OCI-LY3 (cell line): ENCODE measurements at regions not wholly inside any gene's neighbourhood (a gene's known extent, or its start where the extent isn't known, plus 50 kb on each side); places are given as distances from the start of the nearest gene placed in this dataset.

ENCODE experiments used
- H2AFZ ChIP-seq: fragments of 200-600, 300-600 bp; shearing (Covaris generic); 2 replicates; pipeline ENCODE4 v1.6.0; 2014; ENCODE audit warnings: antibody characterized with exemption, low read depth, low read length
- H3K27ac ChIP-seq: fragments of 200-600, 300-600 bp; sonication (generic); 2 replicates; pipeline ENCODE4 v1.5.1; 2014; ENCODE audit warnings: mild to moderate bottlenecking, low read length, moderate library complexity, mixed read lengths
- H3K27me3 ChIP-seq: fragments of 200-600, 300-600 bp; sonication (generic); 2 replicates; pipeline ENCODE4 v1.6.1; 2014; ENCODE audit warnings: low read depth, low read length, mixed read lengths
- H3K36me3 ChIP-seq: fragments of 200-600, 300-600 bp; sonication (generic); replicated peaks from 2 replicates; pipeline ENCODE3; 2014; ENCODE audit warnings: low read depth, low read length, mixed read lengths
- H3K4me1 ChIP-seq: fragments of 300-600, 200-600 bp; sonication (generic); 2 replicates; pipeline ENCODE4 v1.6.1; 2014; ENCODE audit warnings: low read length, mixed read lengths
- H3K4me2 ChIP-seq: fragments of 200-600, 300-600 bp; sonication (generic); 2 replicates; pipeline ENCODE4 v1.6.1; 2014; ENCODE audit warnings: low read length, mixed read lengths
- H3K4me3 ChIP-seq: fragments of 300-600, 200-600 bp; sonication (generic); 2 replicates; pipeline ENCODE4 v1.5.1; 2014; ENCODE audit warnings: antibody characterized with exemption, mild to moderate bottlenecking, low read length, moderate library complexity
- H3K79me2 ChIP-seq: fragments of 300-600, 200-600 bp; shearing (Covaris generic); 2 replicates; pipeline ENCODE4 v1.6.1; 2014; ENCODE audit warnings: mild to moderate bottlenecking, low read length, mixed read lengths
- H3K9ac ChIP-seq: fragments of 300-600, 200-600 bp; shearing (Covaris generic); 2 replicates; pipeline ENCODE4 v1.6.0; 2014; ENCODE audit warnings: mild to moderate bottlenecking, low read length, moderate library complexity
- H3K9me3 ChIP-seq: fragments of 200-600, 300-600 bp; shearing (Covaris generic); 2 replicates; pipeline ENCODE4 v1.6.1; 2014; ENCODE audit warnings: low read length, mixed read lengths; ENCODE audit not compliant: insufficient read depth
- H4K20me1 ChIP-seq: fragments of 200-600, 300-600 bp; sonication (generic); 2 replicates; pipeline ENCODE4 v1.6.1; 2016; ENCODE audit warnings: low read length, mixed read lengths; ENCODE audit not compliant: insufficient read depth
- CTCF ChIP-seq: fragments of 200-600, 300-600 bp; sonication (generic); IDR thresholded peaks from 2 replicates; pipeline ENCODE4 v1.5.1; 2014; ENCODE audit warnings: antibody characterized with exemption, low read length, low read depth
- EZH2phosphoT487 ChIP-seq: fragments of 200-600 bp; shearing (Covaris generic); IDR thresholded peaks from 2 replicates; pipeline ENCODE4 v1.6.1; 2018; ENCODE audit warnings: antibody characterized with exemption, mixed run types, low read depth

GRCh38 chr18:40036861-40037260 is 1918.2 kb upstream of the PIK3C3 start:
- Histone ChIP-seq H3K4me2 (no peak overlapping the region), H3K36me3 (no peaks in the 10 kb centered on the region), H3K9me3 (no peaks in the 10 kb centered on the region), H3K9ac (no peak overlapping the region), H3K27me3 (no peaks in the 10 kb centered on the region), H2AFZ (no peak overlapping the region), H3K79me2 (no peaks in the 10 kb centered on the region), H3K4me3 (no peak overlapping the region), H4K20me1 (no peaks in the 10 kb centered on the region), H3K27ac (no peak overlapping the region), H3K4me1 (peaks cover 4% of the 10 kb centered on the region; the same call in 1 of the 2 replicates)
- TF ChIP-seq CTCF, result no peak
- TF ChIP-seq EZH2phosphoT487, result no peak

- Histone ChIP-seq H4K20me1 (no peaks in the 10 kb centered on the region), H3K79me2 (no peaks in the 10 kb centered on the region), H3K27ac (no peak overlapping the region), H3K36me3 (no peaks in the 10 kb centered on the region), H2AFZ (no peak overlapping the region), H3K4me3 (no peak overlapping the region), H3K4me2 (no peak overlapping the region), H3K9ac (no peak overlapping the region), H3K4me1 (peaks cover 4% of the 10 kb centered on the region; the same call in 1 of the 2 replicates), H3K9me3 (no peaks in the 10 kb centered on the region), H3K27me3 (no peaks in the 10 kb centered on the region)
- TF ChIP-seq EZH2phosphoT487 (no peak), CTCF (no peak)
Observed at GRCh38 chr18:40035966-40036365, 1919.1 kb upstream of the PIK3C3 start.

GRCh38 chr18:40032076-40032475 is 1923.0 kb upstream of the PIK3C3 start:
- Histone ChIP-seq H3K27me3 (no peaks in the 10 kb centered on the region), H3K4me1 (no peaks in the 10 kb centered on the region), H4K20me1 (no peaks in the 10 kb centered on the region), H3K79me2 (no peaks in the 10 kb centered on the region), H2AFZ (no peak overlapping the region), H3K9ac (no peak overlapping the region), H3K9me3 (no peaks in the 10 kb centered on the region), H3K4me2 (no peak overlapping the region), H3K4me3 (no peak overlapping the region), H3K36me3 (no peaks in the 10 kb centered on the region), H3K27ac (no peak overlapping the region)
- TF ChIP-seq EZH2phosphoT487 (no peak), CTCF (no peak)

- Histone ChIP-seq H2AFZ (no peak overlapping the region), H3K9ac (no peak overlapping the region), H3K27ac (no peak overlapping the region), H4K20me1 (no peaks in the 10 kb centered on the region), H3K4me1 (no peaks in the 10 kb centered on the region), H3K79me2 (no peaks in the 10 kb centered on the region), H3K4me3 (no peak overlapping the region), H3K4me2 (no peak overlapping the region), H3K36me3 (no peaks in the 10 kb centered on the region), H3K27me3 (no peaks in the 10 kb centered on the region), H3K9me3 (no peaks in the 10 kb centered on the region)
- TF ChIP-seq EZH2phosphoT487, result no peak
- TF ChIP-seq CTCF, result no peak
Observed at GRCh38 chr18:40031435-40031834, 1923.6 kb upstream of the PIK3C3 start.
